ENCODE measurements at regions not wholly inside any gene's neighbourhood (a gene's known extent, or its start where the extent isn't known, plus 50 kb on each side); places are given as distances from the start of the nearest gene placed in this dataset.

DNA sequence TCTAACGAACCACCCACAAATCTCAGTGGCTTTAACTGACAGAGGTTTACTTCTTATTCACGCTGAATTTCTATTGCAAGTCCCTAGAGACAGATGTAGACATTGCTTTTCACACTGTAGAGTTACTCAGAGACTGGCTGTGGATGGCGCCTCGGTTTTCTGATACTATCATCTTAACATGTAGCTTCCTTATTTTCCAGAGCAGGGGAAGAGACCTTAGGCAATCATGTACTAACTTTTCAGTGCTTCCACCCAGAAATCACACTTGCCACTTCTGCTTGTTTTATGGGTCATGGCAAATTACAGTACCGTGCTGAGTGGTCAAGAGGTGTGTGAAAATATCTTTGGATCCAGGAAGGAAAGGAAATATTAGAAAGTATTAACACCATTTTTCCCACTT lies 65.4 kb downstream of the MAF start:
- no peak for DNase-seq (ENCODE audit: extremely low spot score, unreplicated experiment)
- peaks cover 2% of the 10 kb centered on the region for H3K27me3 Mint-ChIP-seq (ENCODE audit: unreplicated experiment)
- H3K9me3 Mint-ChIP-seq (ENCODE audit: unreplicated experiment), result no peaks in the 10 kb centered on the region
- no peak overlapping the region for H3K4me3 Mint-ChIP-seq (ENCODE audit: unreplicated experiment)
- TF ChIP-seq, protein P1, sequence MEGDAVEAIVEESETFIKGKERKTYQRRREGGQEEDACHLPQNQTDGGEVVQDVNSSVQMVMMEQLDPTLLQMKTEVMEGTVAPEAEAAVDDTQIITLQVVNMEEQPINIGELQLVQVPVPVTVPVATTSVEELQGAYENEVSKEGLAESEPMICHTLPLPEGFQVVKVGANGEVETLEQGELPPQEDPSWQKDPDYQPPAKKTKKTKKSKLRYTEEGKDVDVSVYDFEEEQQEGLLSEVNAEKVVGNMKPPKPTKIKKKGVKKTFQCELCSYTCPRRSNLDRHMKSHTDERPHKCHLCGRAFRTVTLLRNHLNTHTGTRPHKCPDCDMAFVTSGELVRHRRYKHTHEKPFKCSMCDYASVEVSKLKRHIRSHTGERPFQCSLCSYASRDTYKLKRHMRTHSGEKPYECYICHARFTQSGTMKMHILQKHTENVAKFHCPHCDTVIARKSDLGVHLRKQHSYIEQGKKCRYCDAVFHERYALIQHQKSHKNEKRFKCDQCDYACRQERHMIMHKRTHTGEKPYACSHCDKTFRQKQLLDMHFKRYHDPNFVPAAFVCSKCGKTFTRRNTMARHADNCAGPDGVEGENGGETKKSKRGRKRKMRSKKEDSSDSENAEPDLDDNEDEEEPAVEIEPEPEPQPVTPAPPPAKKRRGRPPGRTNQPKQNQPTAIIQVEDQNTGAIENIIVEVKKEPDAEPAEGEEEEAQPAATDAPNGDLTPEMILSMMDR (IDR thresholded peaks at IDR 0.05), result no peak
- H3K36me3 Mint-ChIP-seq (ENCODE audit: unreplicated experiment), result no peaks in the 10 kb centered on the region
- H3K27ac Mint-ChIP-seq (ENCODE audit: unreplicated experiment), result no peak overlapping the region
- peaks cover 16% of the 10 kb centered on the region for H3K4me1 Mint-ChIP-seq (ENCODE audit: unreplicated experiment)

DNA sequence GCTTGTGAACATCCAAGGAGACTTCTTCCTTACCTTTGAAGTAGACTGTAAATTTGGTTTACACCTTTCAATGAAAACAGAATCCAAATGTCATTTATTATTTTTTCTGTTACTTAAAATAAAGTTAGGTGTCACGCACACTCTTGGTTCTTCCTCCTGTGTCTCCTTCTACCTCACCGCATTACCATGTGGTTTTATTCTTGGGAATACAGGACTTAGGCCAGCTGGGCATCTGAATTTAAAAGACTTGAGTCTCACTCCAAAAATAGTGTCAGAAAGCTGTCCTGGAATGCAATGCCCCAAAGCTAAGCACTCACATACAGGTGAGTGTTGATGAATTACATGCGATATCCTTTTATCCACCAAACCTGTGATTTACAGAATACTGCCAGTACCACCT lies 66.4 kb downstream of the MAF start:
- DNase-seq (ENCODE audit: extremely low spot score, unreplicated experiment), result no peak
- Mint-ChIP-seq H3K27me3 (ENCODE audit: unreplicated experiment) (peaks cover 2% of the 10 kb centered on the region), H3K36me3 (ENCODE audit: unreplicated experiment) (no peaks in the 10 kb centered on the region), H3K4me3 (ENCODE audit: unreplicated experiment) (no peak overlapping the region), H3K4me1 (ENCODE audit: unreplicated experiment) (peaks cover 16% of the 10 kb centered on the region), H3K27ac (ENCODE audit: unreplicated experiment) (no peak overlapping the region), H3K9me3 (ENCODE audit: unreplicated experiment) (no peaks in the 10 kb centered on the region)
- TF ChIP-seq, protein P1 (IDR thresholded peaks at IDR 0.05), result no peak

DNA sequence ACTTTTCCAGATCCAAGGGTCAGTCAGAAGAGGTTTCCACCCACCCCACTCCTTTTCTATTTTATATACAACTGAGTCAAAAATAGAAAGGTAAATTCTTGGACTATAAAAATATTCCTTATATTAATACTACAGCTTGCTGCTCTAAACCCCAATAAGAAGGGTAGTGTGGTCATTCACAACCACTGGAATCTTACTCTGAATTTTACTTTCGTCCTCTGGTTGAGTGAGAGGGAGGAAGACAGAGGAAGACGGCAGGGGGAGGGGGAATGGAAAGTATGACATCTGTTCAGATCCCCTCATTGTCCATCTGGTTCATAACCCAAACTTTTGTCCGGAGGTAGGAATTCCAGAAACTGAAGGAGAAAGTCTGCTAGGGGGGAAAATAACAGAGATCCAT lies 67.2 kb downstream of the MAF start:
- Mint-ChIP-seq H3K4me3 (ENCODE audit: unreplicated experiment) (no peak overlapping the region), H3K4me1 (ENCODE audit: unreplicated experiment) (peaks cover 16% of the 10 kb centered on the region), H3K27me3 (ENCODE audit: unreplicated experiment) (no peaks in the 10 kb centered on the region), H3K36me3 (ENCODE audit: unreplicated experiment) (no peaks in the 10 kb centered on the region), H3K9me3 (ENCODE audit: unreplicated experiment) (no peaks in the 10 kb centered on the region), H3K27ac (ENCODE audit: unreplicated experiment) (peak overlapping the region; percentile 5)
- no peak for DNase-seq (ENCODE audit: extremely low spot score, unreplicated experiment)
- TF ChIP-seq, protein P1 (IDR thresholded peaks at IDR 0.05), result no peak

DNA sequence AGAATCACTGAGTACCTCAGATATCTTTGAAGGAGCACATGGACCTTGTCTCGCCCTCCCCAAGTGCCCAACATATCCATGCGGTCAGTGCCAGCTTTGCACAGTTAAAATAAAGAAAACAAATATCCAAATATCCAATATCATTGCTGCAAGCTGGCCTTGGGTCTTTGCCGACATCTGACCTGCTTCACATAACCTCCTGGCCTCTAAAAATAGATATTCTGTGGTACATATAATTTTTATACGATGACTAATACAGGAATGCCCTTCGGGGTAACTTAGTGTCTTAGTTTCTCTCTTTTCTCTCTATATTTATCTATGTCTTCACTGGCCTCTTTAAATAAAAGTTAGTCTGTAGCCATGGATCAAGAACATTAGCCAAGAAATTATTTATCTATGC lies 67.8 kb downstream of the MAF start:
- TF ChIP-seq, protein P1 (IDR thresholded peaks at IDR 0.05), result no peak
- H3K27ac Mint-ChIP-seq (ENCODE audit: unreplicated experiment), result peak overlapping the region; percentile 5

DNA sequence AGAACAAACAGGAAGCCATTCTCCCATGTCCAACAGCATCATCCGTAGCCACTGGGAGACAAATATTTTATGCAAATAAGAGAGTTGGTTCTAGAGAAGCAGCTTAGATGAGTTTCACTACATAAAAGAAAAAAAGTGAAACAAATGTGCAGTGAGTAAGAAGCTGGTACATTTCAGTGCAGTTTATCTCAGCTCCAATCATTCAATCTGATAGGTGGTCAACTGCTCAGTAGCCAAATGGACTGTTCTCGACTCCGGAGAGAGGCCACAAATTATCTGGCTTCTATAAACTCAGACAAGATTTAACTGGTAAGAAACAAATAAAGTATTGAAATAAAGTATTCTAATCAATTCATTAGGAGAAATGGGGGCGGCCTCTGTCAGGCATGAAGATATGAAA lies 68.3 kb downstream of the MAF start:
- Mint-ChIP-seq H3K27me3 (ENCODE audit: unreplicated experiment) (no peaks in the 10 kb centered on the region), H3K4me3 (ENCODE audit: unreplicated experiment) (no peak overlapping the region), H3K9me3 (ENCODE audit: unreplicated experiment) (no peaks in the 10 kb centered on the region), H3K36me3 (ENCODE audit: unreplicated experiment) (no peaks in the 10 kb centered on the region), H3K4me1 (ENCODE audit: unreplicated experiment) (peaks cover 16% of the 10 kb centered on the region), H3K27ac (ENCODE audit: unreplicated experiment) (no peak overlapping the region)
- no peak for DNase-seq (ENCODE audit: extremely low spot score, unreplicated experiment)
- TF ChIP-seq, protein P1 (IDR thresholded peaks at IDR 0.05), result no peak

More for the DNA sequence above, 67.8 kb downstream of the MAF start:
- no peaks in the 10 kb centered on the region for H3K27me3 Mint-ChIP-seq (ENCODE audit: unreplicated experiment)
- H3K9me3 Mint-ChIP-seq (ENCODE audit: unreplicated experiment), result no peaks in the 10 kb centered on the region
- peaks cover 16% of the 10 kb centered on the region for H3K4me1 Mint-ChIP-seq (ENCODE audit: unreplicated experiment)
- DNase-seq (ENCODE audit: extremely low spot score, unreplicated experiment), result no peak
- H3K36me3 Mint-ChIP-seq (ENCODE audit: unreplicated experiment), result no peaks in the 10 kb centered on the region
- no peak overlapping the region for H3K4me3 Mint-ChIP-seq (ENCODE audit: unreplicated experiment)

All from osteocyte (in vitro differentiated cells).